Parathyroid adenoma (tissue), 2 donors: ENCODE measurements at regions not wholly inside any gene's neighbourhood (a gene's known extent, or its start where the extent isn't known, plus 50 kb on each side); places are given as distances from the start of the nearest gene placed in this dataset.
A peak's percentile ranks its signal among the peaks of the same experiment; 100 is the strongest.

Experiments used
- H2AFZ ChIP-seq: fragments of 300-600 bp; sonication (generic); one replicate; pipeline ENCODE4 v1.7.0; 2017; ENCODE audit warnings: antibody characterized with exemption, mild to moderate bottlenecking
- H3K27ac ChIP-seq: fragments of 300-600 bp; sonication (generic); one replicate; pipeline ENCODE4 v1.7.0; 2017
- H3K27me3 ChIP-seq: fragments of 300-600 bp; sonication (generic); one replicate; pipeline ENCODE4 v1.7.0; 2017; ENCODE audit warnings: low read length; ENCODE audit not compliant: control insufficient read depth, insufficient read depth
- H3K36me3 ChIP-seq: fragments of 300-600 bp; sonication (generic); one replicate; pipeline ENCODE4 v1.7.0; 2017; ENCODE audit warnings: low read length; ENCODE audit not compliant: control insufficient read depth, insufficient read depth
- H3K4me1 ChIP-seq: fragments of 300-600 bp; sonication (generic); one replicate; pipeline ENCODE4 v1.7.0; 2017; ENCODE audit warnings: control low read depth
- H3K4me2 ChIP-seq: fragments of 300-600 bp; sonication (generic); one replicate; pipeline ENCODE4 v1.7.0; 2017; ENCODE audit warnings: low read length
- H3K4me3 ChIP-seq: fragments of 300-600 bp; sonication (generic); one replicate; pipeline ENCODE4 v1.7.0; 2017; ENCODE audit warnings: low read depth, low read length
- H3K79me2 ChIP-seq: fragments of 300-600 bp; sonication (generic); one replicate; pipeline ENCODE4 v1.7.0; 2017; ENCODE audit warnings: control low read depth
- H3K9ac ChIP-seq: fragments of 300-600 bp; sonication (generic); one replicate; pipeline ENCODE4 v1.7.0; 2017; ENCODE audit warnings: mild to moderate bottlenecking
- H3K9me3 ChIP-seq: fragments of 300-600 bp; sonication (generic); one replicate; pipeline ENCODE4 v1.7.0; 2017; ENCODE audit warnings: low read length; ENCODE audit not compliant: control insufficient read depth
- CTCF ChIP-seq: fragments of 300-600 bp; sonication (generic); IDR thresholded peaks from one replicate; pipeline ENCODE4 v1.7.0; 2017; ENCODE audit warnings: antibody characterized with exemption, mild to moderate bottlenecking
- donor health status: primary hyperparathyroidism.

GRCh38 chr3:104472221-104472620 lies 894.5 kb upstream of the ALCAM start:
- TF ChIP-seq CTCF: no peak
- no peaks in the 10 kb centered on the region for H3K36me3 ChIP-seq
- no peak overlapping the region for H3K4me2 ChIP-seq
- no peak overlapping the region for H2AFZ ChIP-seq
- H3K4me1 ChIP-seq: no peaks in the 10 kb centered on the region
- no peak overlapping the region for H3K9ac ChIP-seq
- no peaks in the 10 kb centered on the region for H3K79me2 ChIP-seq
- H3K27ac ChIP-seq: no peak overlapping the region
- no peaks in the 10 kb centered on the region for H3K27me3 ChIP-seq
- no peak overlapping the region for H3K4me3 ChIP-seq
- H3K9me3 ChIP-seq: no peaks in the 10 kb centered on the region

GRCh38 chr3:104474011-104474410 lies 892.7 kb upstream of the ALCAM start:
- Histone ChIP-seq H3K9me3 (no peaks in the 10 kb centered on the region), H3K27me3 (no peaks in the 10 kb centered on the region), H2AFZ (no peak overlapping the region), H3K27ac (no peak overlapping the region), H3K9ac (no peak overlapping the region), H3K36me3 (no peaks in the 10 kb centered on the region), H3K79me2 (no peaks in the 10 kb centered on the region), H3K4me3 (no peak overlapping the region), H3K4me2 (no peak overlapping the region), H3K4me1 (no peaks in the 10 kb centered on the region)
- TF ChIP-seq CTCF: no peak

GRCh38 chr3:104503022-104503421 lies 863.7 kb upstream of the ALCAM start:
- Histone ChIP-seq H3K4me1 (peaks cover 4% of the 10 kb centered on the region), H3K27me3 (no peaks in the 10 kb centered on the region), H2AFZ (no peak overlapping the region), H3K27ac (no peak overlapping the region), H3K79me2 (no peaks in the 10 kb centered on the region), H3K36me3 (no peaks in the 10 kb centered on the region), H3K9me3 (no peaks in the 10 kb centered on the region), H3K9ac (no peak overlapping the region), H3K4me3 (no peak overlapping the region), H3K4me2 (no peak overlapping the region)
- TF ChIP-seq CTCF: no peak

GRCh38 chr3:104510131-104510849 lies 856.4 kb upstream of the ALCAM start:
- H2AFZ ChIP-seq: no peak overlapping the region
- H3K27me3 ChIP-seq: no peaks in the 10 kb centered on the region
- no peaks in the 10 kb centered on the region for H3K79me2 ChIP-seq
- H3K4me3 ChIP-seq: no peak overlapping the region
- TF ChIP-seq CTCF: no peak
- peaks cover 5% of the 10 kb centered on the region for H3K9me3 ChIP-seq
- no peak overlapping the region for H3K4me2 ChIP-seq
- H3K9ac ChIP-seq: no peak overlapping the region
- no peaks in the 10 kb centered on the region for H3K4me1 ChIP-seq
- H3K27ac ChIP-seq: no peak overlapping the region
- no peaks in the 10 kb centered on the region for H3K36me3 ChIP-seq

GRCh38 chr3:104514371-104514770 lies 852.3 kb upstream of the ALCAM start:
- Histone ChIP-seq H3K27me3 (no peaks in the 10 kb centered on the region), H2AFZ (peak overlapping the region; percentile 1), H3K36me3 (no peaks in the 10 kb centered on the region), H3K9ac (no peak overlapping the region), H3K9me3 (peaks cover 5% of the 10 kb centered on the region), H3K27ac (no peak overlapping the region), H3K4me1 (no peaks in the 10 kb centered on the region), H3K4me3 (no peak overlapping the region), H3K4me2 (no peak overlapping the region), H3K79me2 (no peaks in the 10 kb centered on the region)
- no peak for TF ChIP-seq CTCF
